ENCODE measurements at regions not wholly inside any gene's neighbourhood (a gene's known extent, or its start where the extent isn't known, plus 50 kb on each side); places are given as distances from the start of the nearest gene placed in this dataset.

- TF ChIP-seq EZH2 (IDR thresholded peaks at IDR 0.05; ENCODE audit: low read length, missing control alignments) = no peak
- TF ChIP-seq CTCF (conservative IDR thresholded peaks at IDR 0.05 in 1 of 2, IDR thresholded peaks at IDR 0.05 in 1 of 2; ENCODE audit: low read depth in 1 of 2, low read length in 2 of 2) = no peak
- H3K9me3 ChIP-seq (ENCODE audit: control insufficient read depth, insufficient read depth, low read depth, low read length) = no peaks in the 10 kb centered on the region
- peaks cover 3% of the 10 kb centered on the region for H3K4me1 ChIP-seq (ENCODE audit: control insufficient read depth, extremely low read depth, insufficient read depth, low read length)
- H3K27me3 ChIP-seq (ENCODE audit: control insufficient read depth, insufficient read depth, low read length) = no peaks in the 10 kb centered on the region
- no peak overlapping the region for H3K4me2 ChIP-seq (ENCODE audit: extremely low read depth, insufficient read depth, low read length)
- no peaks in the 10 kb centered on the region for H3K79me2 ChIP-seq (ENCODE audit: control insufficient read depth, insufficient read depth, low read length)
- H3K36me3 ChIP-seq (ENCODE audit: control insufficient read depth, insufficient read depth, low read length) = no peaks in the 10 kb centered on the region
- H3K9ac ChIP-seq (ENCODE audit: insufficient read depth, low read length) = no peak overlapping the region
- DNase-seq (ENCODE audit: low read depth in 2 of 2) = no peak
- no peak overlapping the region for H3K27ac ChIP-seq (ENCODE audit: insufficient read depth, low read length)
- H4K20me1 ChIP-seq (ENCODE audit: control insufficient read depth, extremely low read depth, insufficient read depth, low read length) = no peaks in the 10 kb centered on the region
- H2AFZ ChIP-seq (ENCODE audit: low read length) = no peak overlapping the region
- no peak overlapping the region for H3K4me3 ChIP-seq (replicated peaks in 1 of 4; ENCODE audit: control extremely low read depth in 1 of 4, insufficient read depth in 1 of 4, low read depth in 3 of 4, low read length in 4 of 4)
These were observed 158.7 kb upstream of the CENPW start for GRCh38 chr6:126181173-126181741.

GRCh38 chr6:126181890-126182289 lies 158.0 kb upstream of the CENPW start:
- H3K4me1 ChIP-seq (ENCODE audit: control insufficient read depth, extremely low read depth, insufficient read depth, low read length) = peaks cover 3% of the 10 kb centered on the region
- H3K36me3 ChIP-seq (ENCODE audit: control insufficient read depth, insufficient read depth, low read length) = no peaks in the 10 kb centered on the region
- no peak overlapping the region for H2AFZ ChIP-seq (ENCODE audit: low read length)
- no peaks in the 10 kb centered on the region for H3K79me2 ChIP-seq (ENCODE audit: control insufficient read depth, insufficient read depth, low read length)
- H3K27ac ChIP-seq (ENCODE audit: insufficient read depth, low read length) = no peak overlapping the region
- no peak for DNase-seq (ENCODE audit: low read depth in 2 of 2)
- H3K4me2 ChIP-seq (ENCODE audit: extremely low read depth, insufficient read depth, low read length) = no peak overlapping the region
- no peak overlapping the region for H3K9ac ChIP-seq (ENCODE audit: insufficient read depth, low read length)
- no peaks in the 10 kb centered on the region for H4K20me1 ChIP-seq (ENCODE audit: control insufficient read depth, extremely low read depth, insufficient read depth, low read length)
- no peaks in the 10 kb centered on the region for H3K9me3 ChIP-seq (ENCODE audit: control insufficient read depth, insufficient read depth, low read depth, low read length)
- no peaks in the 10 kb centered on the region for H3K27me3 ChIP-seq (ENCODE audit: control insufficient read depth, insufficient read depth, low read length)
- no peak overlapping the region for H3K4me3 ChIP-seq (replicated peaks in 1 of 4; ENCODE audit: control extremely low read depth in 1 of 4, insufficient read depth in 1 of 4, low read depth in 3 of 4, low read length in 4 of 4)
- no peak for TF ChIP-seq CTCF (conservative IDR thresholded peaks at IDR 0.05 in 1 of 2, IDR thresholded peaks at IDR 0.05 in 1 of 2; ENCODE audit: low read depth in 1 of 2, low read length in 2 of 2)
- TF ChIP-seq EZH2 (IDR thresholded peaks at IDR 0.05; ENCODE audit: low read length, missing control alignments) = no peak

- H3K9me3 ChIP-seq (ENCODE audit: control insufficient read depth, insufficient read depth, low read depth, low read length) = no peaks in the 10 kb centered on the region
- H3K4me1 ChIP-seq (ENCODE audit: control insufficient read depth, extremely low read depth, insufficient read depth, low read length) = peaks cover 3% of the 10 kb centered on the region
- no peaks in the 10 kb centered on the region for H3K36me3 ChIP-seq (ENCODE audit: control insufficient read depth, insufficient read depth, low read length)
- H3K4me2 ChIP-seq (ENCODE audit: extremely low read depth, insufficient read depth, low read length) = no peak overlapping the region
- H3K27ac ChIP-seq (ENCODE audit: insufficient read depth, low read length) = no peak overlapping the region
- H3K27me3 ChIP-seq (ENCODE audit: control insufficient read depth, insufficient read depth, low read length) = no peaks in the 10 kb centered on the region
- no peak overlapping the region for H3K4me3 ChIP-seq (replicated peaks in 1 of 4; ENCODE audit: control extremely low read depth in 1 of 4, insufficient read depth in 1 of 4, low read depth in 3 of 4, low read length in 4 of 4)
- H4K20me1 ChIP-seq (ENCODE audit: control insufficient read depth, extremely low read depth, insufficient read depth, low read length) = no peaks in the 10 kb centered on the region
- no peak overlapping the region for H2AFZ ChIP-seq (ENCODE audit: low read length)
- DNase-seq (ENCODE audit: low read depth in 2 of 2) = peak; percentile 24 to 84
- TF ChIP-seq CTCF (conservative IDR thresholded peaks at IDR 0.05 in 1 of 2, IDR thresholded peaks at IDR 0.05 in 1 of 2; ENCODE audit: low read depth in 1 of 2, low read length in 2 of 2) (no peak), EZH2 (IDR thresholded peaks at IDR 0.05; ENCODE audit: low read length, missing control alignments) (no peak)
- H3K9ac ChIP-seq (ENCODE audit: insufficient read depth, low read length) = no peak overlapping the region
- no peaks in the 10 kb centered on the region for H3K79me2 ChIP-seq (ENCODE audit: control insufficient read depth, insufficient read depth, low read length)
These were observed 157.1 kb upstream of the CENPW start for GRCh38 chr6:126182650-126183311.

All from fibroblast of lung (primary cell).